Ishikawa (cell line): ENCODE measurements at regions not wholly inside any gene's neighbourhood (a gene's known extent, or its start where the extent isn't known, plus 50 kb on each side); places are given as distances from the start of the nearest gene placed in this dataset.

ENCODE experiments used
- CEBPB ChIP-seq: IDR thresholded peaks from 2 replicates; pipeline ENCODE4 v1.6.1; 2012
- CREB1 ChIP-seq: IDR thresholded peaks from 2 replicates; pipeline ENCODE4 v1.6.1; 2012; ENCODE audit warnings: low read depth
- EGR1 ChIP-seq: IDR thresholded peaks from 2 replicates; pipeline ENCODE4 v1.6.1; 2012
- EP300 ChIP-seq: IDR thresholded peaks from 2 replicates; pipeline ENCODE4 v1.6.1; 2012; ENCODE audit warnings: borderline replicate concordance
- FOXM1 ChIP-seq: IDR thresholded peaks from 2 replicates; pipeline ENCODE4 v1.6.1; 2012; ENCODE audit warnings: low read depth, borderline replicate concordance
- MAX ChIP-seq: IDR thresholded peaks from 2 replicates; pipeline ENCODE4 v1.6.1; 2012
- NFIC ChIP-seq: IDR thresholded peaks from 2 replicates; pipeline ENCODE4 v1.6.1; 2012
- RAD21 ChIP-seq: IDR thresholded peaks from 2 replicates; pipeline ENCODE4 v1.6.1; 2012; ENCODE audit warnings: low read depth
- REST ChIP-seq: IDR thresholded peaks from 2 replicates; pipeline ENCODE4 v1.6.1; 2012; ENCODE audit warnings: low read depth, mild to moderate bottlenecking
- TAF1 ChIP-seq: IDR thresholded peaks from 2 replicates; pipeline ENCODE4 v1.6.1; 2012; ENCODE audit warnings: low read depth, mild to moderate bottlenecking
- TCF12 ChIP-seq: IDR thresholded peaks from 2 replicates; pipeline ENCODE4 v1.6.1; 2012; ENCODE audit warnings: low read depth
- TEAD4 ChIP-seq: IDR thresholded peaks from 2 replicates; pipeline ENCODE4 v1.6.1; 2012
- USF1 ChIP-seq: IDR thresholded peaks from 2 replicates; pipeline ENCODE4 v1.6.1; 2012
- YY1 ChIP-seq: IDR thresholded peaks from 2 replicates; pipeline ENCODE4 v1.6.1; 2012; ENCODE audit warnings: low read depth
- ZBTB7A ChIP-seq: IDR thresholded peaks from 2 replicates; pipeline ENCODE4 v1.6.1; 2012; ENCODE audit warnings: low read depth

- no peak for TF ChIP-seq REST
- TF ChIP-seq EP300: no peak
- no peak for TF ChIP-seq TAF1
- no peak for TF ChIP-seq ZBTB7A
- TF ChIP-seq MAX: no peak
- TF ChIP-seq FOXM1: no peak
- no peak for TF ChIP-seq CEBPB
- TF ChIP-seq TCF12: no peak
- TF ChIP-seq NFIC: no peak
- no peak for TF ChIP-seq YY1
- no peak for TF ChIP-seq USF1
- TF ChIP-seq RAD21: no peak
- TF ChIP-seq EGR1: no peak
- no peak for TF ChIP-seq CREB1
Observed at GRCh38 chr6:16837217-16837972, 76.1 kb upstream of the ATXN1 start.

- no peak for TF ChIP-seq MAX
- no peak for TF ChIP-seq ZBTB7A
- TF ChIP-seq NFIC: no peak
- no peak for TF ChIP-seq FOXM1
- no peak for TF ChIP-seq YY1
- TF ChIP-seq TCF12: no peak
- TF ChIP-seq REST: no peak
Observed at GRCh38 chr6:16836144-16836981, 75.1 kb upstream of the ATXN1 start.

- TF ChIP-seq MAX: no peak
- TF ChIP-seq FOXM1: no peak
Observed at GRCh38 chr6:16834242-16834641, 73.0 kb upstream of the ATXN1 start.

- no peak for TF ChIP-seq CREB1
- no peak for TF ChIP-seq CEBPB
- TF ChIP-seq REST: no peak
- TF ChIP-seq TAF1: no peak
- no peak for TF ChIP-seq NFIC
Observed at GRCh38 chr6:16832721-16833120, 71.5 kb upstream of the ATXN1 start.

- TF ChIP-seq EP300 (no peak), CEBPB (no peak), REST (no peak), EGR1 (no peak), TAF1 (no peak), USF1 (no peak), TCF12 (no peak), NFIC (no peak), TEAD4 (no peak), FOXM1 (no peak), YY1 (no peak), CREB1 (no peak), ZBTB7A (no peak), RAD21 (no peak)
Observed at GRCh38 chr6:16832043-16832567, 70.8 kb upstream of the ATXN1 start.
